Amniotic epithelial cell (primary cell): ENCODE measurements at regions not wholly inside any gene's neighbourhood (a gene's known extent, or its start where the extent isn't known, plus 50 kb on each side); places are given as distances from the start of the nearest gene placed in this dataset.

Source experiments
- DNase-seq: peaks from one replicate; pipeline ENCODE4 v3.0.0-alpha.2; 2010; ENCODE audit warnings: low read depth

DNA sequence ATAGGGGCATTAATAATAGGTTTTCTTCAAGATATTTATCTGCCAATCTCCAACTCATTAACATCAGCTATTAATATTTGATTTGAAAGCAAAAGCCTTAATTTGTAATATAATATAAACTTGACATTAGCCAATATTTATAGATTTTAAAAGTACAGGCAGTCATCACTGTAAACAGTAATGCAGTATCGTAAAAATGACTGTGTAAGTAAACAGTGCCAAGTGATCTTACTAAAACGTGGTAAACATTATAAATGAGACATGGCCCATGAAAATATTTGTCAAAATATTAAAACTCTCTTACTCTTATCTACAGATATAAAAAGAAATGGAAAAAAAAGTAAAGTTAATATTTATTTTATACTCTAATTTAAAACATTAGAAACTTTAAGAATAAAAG lies 101.6 kb upstream of the EPHA6 start:
- no peak for DNase-seq

DNA sequence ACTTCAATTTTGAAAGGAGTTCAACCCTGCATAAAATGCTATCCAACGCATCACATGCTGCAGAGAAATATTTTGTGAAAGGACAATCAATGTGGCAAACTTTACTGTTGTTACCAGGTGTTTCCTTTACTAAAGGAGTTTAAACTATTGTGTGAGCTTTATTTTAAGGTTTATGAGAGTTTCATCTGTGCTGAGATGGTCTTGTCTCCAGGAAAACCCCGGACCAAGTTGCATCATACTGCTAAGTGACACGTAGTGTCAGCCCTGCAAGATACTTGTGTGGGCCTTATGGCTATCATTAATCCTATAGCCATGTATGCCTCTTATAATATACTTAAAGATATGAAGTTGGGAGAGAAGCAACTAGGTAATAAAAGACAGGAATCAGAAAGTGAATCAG lies 94.5 kb upstream of the EPHA6 start:
- no peak for DNase-seq

DNA sequence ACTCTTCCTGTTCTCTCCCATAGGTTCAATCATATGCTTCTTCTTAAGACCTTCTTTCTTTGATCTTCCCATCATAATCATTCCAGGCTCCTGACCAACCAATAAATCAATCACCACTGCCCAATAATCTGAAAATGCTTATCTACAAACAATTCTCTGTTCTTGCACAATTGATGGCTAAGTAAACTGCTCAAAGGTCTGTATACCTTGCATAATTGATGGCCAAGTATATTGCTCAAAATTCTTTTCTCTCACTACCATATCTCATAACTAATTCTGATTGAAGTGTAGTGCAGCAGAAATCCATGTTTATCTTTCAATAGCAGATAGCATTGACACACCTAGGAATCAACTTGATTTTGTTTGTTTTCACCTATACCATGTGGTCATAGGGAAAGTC lies 83.4 kb upstream of the EPHA6 start:
- no peak for DNase-seq

DNA sequence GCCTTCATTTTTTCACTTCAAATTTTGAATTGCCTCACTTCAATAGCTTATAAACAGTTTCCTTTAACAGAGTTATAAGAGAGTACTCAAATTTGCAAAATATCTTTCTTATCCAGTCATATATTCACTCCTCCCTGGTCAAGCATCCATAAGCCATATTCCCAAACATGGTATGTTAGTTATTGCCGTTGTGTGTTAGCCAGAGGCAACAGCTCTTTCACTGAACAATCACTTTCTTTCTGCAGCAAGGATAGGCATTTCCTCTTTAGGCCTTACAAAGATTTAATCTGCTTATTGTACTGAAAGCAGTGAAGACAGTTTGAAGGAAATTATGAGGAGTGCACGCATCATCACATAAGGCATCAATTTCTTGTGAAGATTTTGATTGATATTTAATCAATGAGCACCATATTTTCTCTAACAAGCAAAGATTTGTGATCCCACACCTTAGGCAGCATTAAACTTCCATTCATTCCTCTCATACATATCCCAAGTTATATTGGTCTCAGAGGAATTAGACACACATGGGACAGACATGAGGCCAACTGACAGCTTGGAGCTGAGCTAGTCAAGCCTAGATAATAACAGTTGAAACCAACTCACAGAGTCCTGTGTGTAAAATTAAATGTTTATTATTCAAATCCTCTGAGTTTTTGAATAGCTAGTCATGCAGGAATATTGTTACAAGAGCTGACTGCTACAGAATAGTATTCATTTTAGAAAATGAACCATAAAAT lies 80.0 kb upstream of the EPHA6 start:
- DNase-seq = no peak

DNA sequence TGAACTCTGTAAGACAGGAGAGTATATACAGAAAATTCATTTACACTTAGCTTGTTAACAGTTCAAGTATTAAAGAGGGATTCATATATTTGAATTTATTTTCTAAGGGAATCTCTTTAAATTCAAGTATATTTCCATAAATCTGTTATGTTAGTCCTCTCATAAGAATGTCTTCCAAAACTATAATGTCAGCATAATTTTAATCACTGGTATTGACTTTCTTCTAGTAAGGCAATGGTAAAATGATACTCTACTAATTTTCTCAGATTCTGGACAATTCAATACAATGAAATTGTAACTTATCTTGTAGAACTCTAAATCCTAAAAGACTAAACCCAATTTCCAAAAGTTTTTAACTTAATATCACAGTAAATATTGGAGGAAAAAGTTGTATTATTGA lies 66.3 kb upstream of the EPHA6 start:
- DNase-seq = no peak

DNA sequence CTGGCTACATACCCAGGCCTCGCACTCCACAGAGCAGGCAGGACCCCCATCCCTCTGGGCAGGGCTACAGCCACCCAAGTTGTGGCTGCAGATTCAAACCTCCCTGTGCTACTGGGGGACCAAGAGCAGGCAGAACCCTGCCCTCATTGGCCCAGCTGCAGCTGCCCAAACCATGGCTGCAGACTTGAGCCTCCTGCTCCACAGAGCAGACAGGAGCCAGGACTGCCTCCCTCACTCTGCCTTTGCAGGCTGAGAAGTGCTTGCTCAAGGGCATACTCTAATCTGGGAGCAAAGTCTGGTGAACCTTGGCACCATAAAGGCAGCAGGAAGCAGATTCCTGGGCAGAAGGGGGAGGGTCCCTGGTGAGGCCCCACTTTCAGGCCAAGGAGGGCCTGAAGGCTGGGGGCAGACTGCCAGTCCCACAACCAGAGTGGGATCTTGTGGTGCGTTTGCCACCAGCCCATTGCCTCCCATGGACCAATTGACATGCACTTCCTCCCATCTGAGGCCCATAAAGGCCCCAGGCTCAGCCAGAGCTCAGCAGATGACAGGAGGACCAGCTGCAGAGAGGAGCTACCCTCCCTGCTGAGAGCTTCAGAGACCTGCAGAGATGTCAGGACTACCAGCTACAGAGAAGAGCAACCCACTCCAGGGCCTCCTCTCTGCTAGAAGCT lies 64.2 kb upstream of the EPHA6 start:
- DNase-seq = no peak

DNA sequence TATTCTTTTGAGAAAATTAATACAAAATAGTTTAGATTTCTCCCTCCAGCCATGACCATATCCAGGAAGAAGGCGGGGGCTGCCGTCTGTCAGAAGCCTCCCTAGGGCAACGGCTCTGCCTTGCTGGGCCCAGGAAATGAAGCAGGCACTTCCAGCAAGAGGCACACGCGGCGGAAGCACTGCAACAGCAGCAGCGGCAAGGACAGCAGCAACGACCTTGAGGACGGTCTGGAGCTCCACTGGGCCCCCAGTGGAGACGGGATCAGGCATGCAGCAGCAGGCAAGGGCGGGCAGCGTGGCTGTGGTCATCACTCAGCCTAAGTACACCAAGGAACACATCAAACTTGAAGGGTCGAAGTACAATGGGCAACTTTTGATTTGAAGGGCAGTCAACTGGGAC lies 61.3 kb upstream of the EPHA6 start:
- DNase-seq = no peak

DNA sequence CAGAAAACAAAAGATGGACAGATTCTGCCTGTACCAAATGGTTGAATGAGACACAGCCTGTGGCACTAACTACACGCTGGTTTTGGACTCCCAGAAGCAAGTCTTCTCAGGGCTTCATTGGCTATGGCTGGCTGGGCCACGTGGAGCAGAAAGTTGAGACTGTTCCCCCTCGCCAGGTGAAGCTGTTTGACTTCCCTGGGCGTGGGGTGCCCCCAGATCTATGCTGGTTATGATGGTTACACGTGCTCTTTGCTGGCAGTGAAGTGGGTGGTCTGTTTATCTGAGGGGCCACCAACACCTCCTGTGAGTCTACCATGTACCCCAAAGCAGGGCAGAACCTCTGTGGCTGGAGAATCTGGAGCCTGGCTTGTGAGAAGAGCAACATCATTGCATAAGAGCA lies 60.3 kb upstream of the EPHA6 start:
- DNase-seq = no peak

DNA sequence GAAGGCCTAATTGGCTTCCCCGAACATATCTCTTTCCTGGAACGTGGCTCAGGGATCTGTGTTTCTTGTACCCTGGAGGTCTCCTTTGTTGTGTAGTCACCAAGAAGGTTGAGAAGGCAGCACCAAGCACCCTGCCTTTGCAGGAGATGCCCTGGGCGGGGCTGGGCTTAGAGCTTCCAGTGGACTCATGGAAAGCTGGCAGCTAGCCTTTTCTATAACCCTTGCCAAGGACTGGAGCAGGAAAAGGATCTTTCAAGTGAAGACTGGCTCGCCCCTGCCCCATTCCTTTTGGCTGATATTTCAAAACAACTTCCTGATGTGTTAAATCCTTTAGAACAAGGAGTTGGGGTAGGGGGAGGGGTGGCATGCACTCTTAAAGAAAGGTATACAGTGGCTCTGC lies 58.9 kb upstream of the EPHA6 start:
- no peak for DNase-seq

DNA sequence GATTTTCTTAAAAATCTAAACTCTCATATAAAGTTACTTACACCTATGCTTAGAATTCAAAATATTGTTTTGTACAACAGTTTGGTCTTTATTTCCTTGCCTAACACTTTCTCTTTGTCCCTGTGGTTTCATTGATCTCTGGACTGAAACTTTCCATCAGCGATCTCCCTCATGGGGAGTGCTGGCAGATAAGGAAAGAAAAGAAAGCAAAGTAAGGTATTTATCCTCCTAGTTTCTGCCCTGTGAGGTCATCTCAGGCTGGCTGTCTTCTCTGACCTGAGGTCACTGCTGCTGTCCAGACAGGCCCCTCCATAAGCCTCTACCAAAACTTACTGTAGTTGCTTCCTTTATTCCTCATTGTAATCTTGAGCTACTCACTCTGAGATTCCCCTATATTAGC lies 57.9 kb upstream of the EPHA6 start:
- no peak for DNase-seq

DNA sequence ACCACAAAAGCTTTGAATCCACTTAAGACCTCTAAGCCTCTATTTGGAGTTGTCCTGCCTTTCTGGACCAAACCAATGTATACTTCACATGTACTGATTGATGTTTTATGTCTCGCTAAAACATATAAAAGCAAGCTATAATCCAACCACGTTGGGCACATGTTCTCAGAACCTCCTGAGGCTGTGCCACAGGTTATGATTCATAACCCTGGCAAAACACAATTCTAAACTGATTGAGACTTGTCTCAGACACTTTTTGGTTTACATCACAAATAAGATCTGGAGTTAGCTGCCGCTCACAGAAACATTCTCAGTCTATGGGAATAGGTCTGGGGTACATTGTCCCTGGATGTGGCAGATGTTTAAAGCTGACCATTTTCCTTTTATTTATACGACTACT lies 53.4 kb upstream of the EPHA6 start:
- DNase-seq = no peak
